Stimulated activated CD4-positive, alpha-beta T cell treated with anti-CD3 and anti-CD28 coated beads, Interleukin-4, amount 100 ng/mL, for 24 hours (primary cell): ENCODE measurements at regions not wholly inside any gene's neighbourhood (a gene's known extent, or its start where the extent isn't known, plus 50 kb on each side); places are given as distances from the start of the nearest gene placed in this dataset.
"Not testable (repeated sequence)": the region's sequence is repeated elsewhere in the genome, so short reads cannot be mapped to it uniquely, and the experiment has no call there.

ENCODE experiments used
- DNase-seq: peaks from one replicate; pipeline ENCODE4 v3.0.0-alpha.2; 2020

DNA sequence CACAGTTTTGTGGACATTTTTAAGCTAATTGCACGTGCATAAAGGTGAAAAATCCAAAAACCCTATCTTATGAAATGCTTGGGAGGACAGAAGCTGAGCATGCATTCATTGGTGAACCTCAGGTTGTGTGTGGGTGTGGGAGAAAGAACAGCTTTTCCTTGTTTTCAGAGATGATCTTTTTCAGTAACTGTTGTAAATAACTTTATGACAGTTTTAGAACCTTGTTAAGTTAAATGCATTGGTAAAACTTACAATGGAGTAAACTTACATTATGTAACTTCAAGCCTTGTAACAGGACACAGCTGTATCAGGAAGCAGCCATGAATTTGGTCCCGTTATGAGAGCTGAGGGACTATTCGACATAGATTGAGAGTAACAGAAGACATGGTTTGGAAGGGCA lies 587.4 kb downstream of the GALC start:
- no peak for DNase-seq

DNA sequence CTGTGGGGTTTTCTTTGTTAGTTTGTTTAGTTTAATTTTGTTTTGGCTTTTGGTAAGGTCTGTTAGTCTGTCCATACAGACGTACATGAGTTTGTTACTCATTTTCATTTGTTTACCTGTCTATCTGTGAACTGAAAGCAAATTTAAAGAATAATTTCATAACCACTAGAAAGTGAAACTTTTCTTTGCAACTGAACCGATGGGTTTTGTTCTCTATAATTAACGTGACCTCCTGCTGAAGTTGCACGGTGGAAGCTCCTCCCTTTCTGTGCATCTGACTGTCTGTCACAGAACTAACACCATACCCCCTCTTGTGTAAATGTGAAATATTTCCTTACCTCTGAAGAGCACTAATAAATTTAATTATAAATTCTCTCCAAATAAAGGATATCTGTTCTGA lies 595.5 kb downstream of the GALC start:
- no peak for DNase-seq

DNA sequence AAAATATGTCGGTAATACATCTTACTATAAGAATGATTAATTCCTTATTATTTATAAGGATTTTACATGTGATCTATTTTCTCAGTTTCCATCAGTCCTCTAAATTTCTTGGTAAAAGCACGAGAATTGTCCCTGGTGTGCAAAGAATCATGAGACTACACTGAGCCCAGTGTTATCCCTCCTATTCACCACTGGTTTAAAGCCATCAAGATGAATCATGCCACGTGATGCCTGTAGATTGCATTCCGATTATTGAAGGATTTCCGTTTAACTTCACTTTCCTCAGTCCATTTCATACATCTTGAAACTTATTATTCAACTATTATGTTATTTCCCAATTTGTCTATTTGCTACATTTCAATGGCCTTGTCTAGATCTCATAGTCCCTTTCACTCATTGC lies 601.9 kb downstream of the GALC start:
- no peak for DNase-seq

DNA sequence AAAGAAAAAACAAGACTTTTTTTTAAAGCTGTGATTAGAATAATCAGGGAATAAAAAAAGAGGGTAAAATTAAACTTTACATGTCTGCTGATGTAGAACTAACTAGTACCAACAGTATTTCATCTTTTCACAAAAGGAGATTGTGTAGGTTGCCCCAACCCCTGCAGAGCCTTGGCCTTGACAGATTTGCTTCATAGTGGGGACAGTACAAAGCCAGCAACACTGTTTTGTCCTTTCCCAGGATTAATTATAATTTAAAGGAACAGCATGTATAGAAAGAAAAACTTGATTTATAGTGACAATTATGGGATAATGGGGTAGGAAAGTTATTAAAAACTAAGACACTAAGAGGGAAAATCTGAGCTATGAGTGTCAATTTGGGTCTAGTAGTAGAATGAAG lies 604.0 kb downstream of the GALC start:
- no peak for DNase-seq

DNA sequence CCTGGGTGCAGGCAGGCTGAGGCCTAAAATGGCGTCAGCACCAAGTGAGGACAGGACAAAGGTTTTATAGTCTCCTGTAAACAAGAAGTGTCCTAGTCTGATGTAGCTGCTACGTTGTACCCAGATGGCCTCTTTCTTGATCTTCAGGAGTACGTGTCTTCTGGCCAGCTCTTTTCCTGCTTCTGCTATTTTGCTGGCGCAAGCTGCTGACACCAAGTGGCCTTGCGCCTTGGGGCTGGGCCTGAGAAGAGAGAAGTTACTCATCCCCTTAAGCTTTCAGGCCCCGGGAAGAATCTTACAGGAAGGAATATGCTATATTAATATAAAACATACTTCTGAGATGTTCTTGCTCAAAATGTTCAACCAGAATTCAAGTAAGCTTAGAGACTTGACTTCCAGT lies 605.2 kb downstream of the GALC start:
- DNase-seq: no peak

DNA sequence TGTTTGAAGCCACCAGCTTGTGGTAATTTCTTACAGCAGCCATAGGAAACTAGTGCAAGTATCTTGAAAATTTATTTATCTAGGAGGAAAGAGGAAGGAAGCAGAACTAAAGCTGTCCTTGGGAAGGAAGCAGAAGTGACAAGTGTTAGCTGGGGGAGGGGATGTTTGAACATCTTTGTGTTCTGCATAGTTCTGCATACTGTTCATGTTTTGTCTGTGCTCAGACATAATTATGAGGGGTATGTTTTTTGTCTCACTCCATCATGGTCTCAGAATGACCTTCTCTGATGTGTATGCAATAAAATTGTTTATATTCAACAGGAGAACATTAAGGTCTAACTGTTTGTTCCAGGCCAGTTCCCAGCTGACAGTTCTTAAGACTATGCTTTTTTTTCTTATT lies 606.5 kb downstream of the GALC start:
- DNase-seq: no peak

DNA sequence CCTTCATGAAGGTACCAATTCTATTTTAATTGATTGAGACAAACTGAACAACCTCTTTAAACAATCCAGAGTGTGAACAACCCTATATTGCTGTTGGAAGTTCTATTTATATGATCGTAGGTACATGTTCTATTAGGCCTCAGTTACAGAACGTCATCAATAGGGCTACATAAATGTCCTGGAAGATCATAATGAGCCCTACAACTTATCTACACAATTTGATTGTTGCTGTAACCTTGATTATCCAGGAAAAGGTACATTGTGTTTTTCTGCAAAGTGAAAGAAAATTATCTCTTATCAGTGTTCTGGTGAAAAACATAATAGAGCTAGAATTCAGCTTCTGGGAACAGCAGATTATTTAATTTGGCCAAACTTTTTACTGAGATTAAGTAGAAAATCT lies 612.9 kb downstream of the GALC start:
- no peak for DNase-seq

DNA sequence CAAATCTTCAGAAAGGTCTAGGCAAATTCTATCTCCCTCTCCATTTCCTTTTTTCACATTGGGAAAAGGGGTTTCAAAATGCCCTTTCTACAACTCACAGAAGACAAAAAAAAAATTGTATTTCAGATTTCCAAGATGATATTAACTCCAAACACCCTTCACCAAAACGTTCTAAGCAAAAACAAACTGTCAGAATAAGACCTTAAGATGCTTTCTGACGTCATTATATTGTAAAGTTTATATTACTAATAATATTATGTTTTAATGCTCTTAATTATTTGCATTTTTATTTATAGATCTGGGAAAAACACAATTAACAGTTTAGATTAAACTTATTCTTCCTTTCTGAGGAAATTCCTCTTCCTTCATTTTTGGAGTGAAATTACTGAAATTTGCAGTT lies 624.2 kb downstream of the GALC start:
- DNase-seq: no peak

DNA sequence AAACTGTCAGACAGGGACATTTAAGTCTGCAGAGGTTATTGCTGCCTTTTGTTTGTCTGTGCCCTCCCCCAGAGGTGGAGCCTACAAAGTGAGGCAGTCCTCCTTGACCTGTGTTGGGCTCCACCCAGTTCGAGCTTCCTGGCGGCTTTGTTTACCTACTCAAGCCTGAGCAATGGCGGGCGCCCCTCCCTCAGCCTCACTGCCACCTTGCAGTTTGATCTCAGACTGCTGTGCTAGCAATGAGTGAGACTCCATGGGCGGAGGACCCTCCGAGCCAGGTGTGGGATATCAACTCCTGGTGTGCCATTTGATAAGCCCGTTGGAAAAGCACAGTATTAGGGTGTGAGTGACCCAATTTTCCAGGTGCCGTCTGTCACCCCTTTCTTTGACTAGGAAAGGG lies 632.7 kb downstream of the GALC start:
- DNase-seq: not testable (repeated sequence)

DNA sequence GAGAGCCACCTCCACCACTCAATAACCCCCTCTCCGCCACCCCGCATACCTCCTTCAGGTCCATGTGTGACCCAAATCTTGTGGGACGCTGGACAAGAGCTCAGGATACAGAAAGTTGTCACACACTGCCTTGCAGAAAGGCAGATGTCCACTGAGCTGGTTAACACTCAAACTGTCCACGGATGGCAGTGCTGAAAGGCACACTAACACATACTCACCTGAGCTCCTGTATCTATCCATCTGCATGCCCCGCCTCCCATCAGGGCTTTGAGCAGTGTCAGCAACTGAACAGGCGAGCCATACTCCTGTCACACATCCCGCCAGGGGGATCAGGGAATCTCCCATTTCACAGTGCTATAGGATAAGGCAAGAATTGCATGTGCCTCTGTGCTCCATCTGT lies 642.0 kb downstream of the GALC start:
- no peak for DNase-seq

DNA sequence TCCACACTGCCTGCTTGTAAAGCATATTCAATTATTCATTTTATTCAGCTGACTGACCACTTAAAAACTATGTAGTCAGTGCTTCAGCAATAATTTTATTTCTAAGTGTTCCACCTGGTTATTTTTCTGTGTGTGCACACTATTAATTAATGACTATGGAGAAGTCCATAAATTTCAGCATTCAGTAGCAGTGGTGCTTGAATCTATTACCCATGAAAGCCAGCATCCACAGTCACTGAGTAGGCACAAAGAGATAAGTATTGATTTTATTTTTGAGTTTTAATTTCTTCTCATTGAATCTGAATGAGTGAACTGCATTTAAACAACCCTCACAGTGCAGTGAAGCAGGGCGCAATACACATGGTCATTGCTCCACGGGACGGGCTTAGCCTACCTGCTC lies 643.1 kb downstream of the GALC start:
- DNase-seq: no peak

DNA sequence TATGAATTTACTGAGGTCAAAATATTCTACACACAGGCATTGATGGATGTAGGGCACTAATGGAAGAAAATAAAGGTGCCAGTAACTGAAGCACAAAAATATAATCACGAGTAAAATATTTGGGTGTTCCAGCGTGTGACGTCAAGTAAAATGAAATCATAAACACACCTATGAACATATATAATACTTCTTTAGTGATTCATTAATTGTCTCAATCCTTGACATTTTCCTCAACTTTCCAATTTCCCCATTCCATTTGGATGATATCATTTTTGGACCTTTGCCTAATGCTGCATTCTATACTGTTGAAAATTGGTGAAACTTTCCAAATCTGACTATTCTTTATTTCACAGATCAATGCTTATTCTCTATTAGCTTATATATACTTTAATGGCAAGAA lies 649.3 kb downstream of the GALC start:
- DNase-seq: no peak

DNA sequence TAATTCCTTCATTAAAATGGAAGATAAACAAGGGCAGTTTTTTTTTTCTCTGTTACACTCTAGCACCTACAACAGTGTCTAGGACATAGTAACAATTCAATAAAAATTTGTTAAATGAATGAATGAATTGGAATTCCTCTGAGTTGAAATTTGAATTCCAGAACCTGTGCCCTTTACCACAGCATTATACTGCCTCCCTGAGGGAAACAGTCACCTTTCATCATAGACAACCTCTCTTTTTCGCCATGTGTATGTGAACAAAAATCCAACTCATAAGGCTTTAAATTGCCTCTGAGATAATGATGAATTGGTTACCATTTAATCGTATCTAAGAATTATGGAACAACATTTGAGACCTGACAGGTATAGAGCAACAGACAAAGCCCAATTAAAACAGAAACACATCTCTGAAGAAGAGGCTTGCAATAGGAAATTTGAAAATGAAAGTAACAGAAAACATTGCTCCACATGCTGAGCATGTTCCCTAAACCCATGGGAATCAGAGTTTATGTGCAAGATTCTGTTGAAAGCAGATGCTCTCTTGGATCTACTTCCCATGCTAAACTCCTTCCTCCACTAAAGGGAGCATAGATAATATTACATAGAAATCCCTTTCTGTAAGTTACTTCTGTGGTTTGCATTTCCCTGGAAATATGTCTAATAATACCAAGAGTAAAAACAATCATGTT lies 657.8 kb downstream of the GALC start:
- DNase-seq: no peak

DNA sequence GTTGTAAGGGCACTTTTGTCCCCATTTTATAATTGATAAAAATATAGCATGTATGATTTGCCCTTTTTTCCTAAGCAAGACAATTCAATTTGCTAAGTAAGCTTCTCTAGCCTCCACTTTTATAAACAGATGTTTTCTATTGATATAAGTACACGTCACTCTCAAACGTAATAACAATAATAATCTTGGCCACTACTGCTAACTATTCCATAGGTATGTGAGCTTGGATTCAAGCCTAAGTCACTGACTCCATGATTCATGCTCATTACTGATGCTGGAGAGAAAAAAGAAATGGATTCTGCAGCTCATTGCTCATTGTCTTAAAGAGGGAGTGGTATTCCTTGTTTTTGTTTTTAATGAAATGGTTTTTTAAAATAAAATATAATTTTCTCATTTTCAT lies 661.0 kb downstream of the GALC start:
- no peak for DNase-seq

DNA sequence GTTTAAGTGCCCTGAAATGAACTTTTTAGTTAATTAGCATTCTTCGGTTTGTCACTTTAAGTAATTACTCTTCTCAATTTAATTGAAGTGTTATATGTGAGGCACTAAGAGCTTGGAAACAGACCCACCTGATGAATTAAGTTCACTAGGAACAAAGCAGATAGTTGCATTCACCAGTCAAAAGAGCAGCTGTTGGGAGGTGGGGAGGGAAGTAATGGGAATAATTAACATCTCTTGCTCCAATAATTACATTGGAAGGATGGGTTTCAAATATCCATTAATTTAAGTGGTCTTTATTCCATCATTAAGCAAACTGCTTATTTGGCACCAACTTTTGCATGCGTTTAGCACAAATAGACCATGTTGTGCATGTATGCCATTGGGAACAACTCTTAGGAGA lies 667.2 kb downstream of the GALC start:
- no peak for DNase-seq

DNA sequence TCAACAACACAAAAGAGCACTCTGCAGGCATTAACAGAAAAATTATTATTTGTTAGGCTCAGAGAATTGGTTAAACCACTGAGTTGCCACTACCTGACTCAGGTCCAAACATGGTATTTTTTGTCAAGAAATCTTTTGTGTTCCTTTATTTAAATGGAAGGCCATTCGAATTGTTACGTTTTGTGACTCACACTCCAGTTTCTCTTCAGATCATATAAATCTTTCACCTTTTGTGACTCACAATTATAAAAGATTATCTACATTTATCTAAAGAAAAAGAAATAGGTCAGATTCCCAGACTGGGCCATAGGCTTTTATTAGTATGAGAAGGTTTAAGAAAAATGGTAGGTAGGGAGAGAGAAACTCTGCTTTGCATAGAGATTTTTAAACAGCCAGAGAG lies 669.8 kb downstream of the GALC start:
- no peak for DNase-seq

DNA sequence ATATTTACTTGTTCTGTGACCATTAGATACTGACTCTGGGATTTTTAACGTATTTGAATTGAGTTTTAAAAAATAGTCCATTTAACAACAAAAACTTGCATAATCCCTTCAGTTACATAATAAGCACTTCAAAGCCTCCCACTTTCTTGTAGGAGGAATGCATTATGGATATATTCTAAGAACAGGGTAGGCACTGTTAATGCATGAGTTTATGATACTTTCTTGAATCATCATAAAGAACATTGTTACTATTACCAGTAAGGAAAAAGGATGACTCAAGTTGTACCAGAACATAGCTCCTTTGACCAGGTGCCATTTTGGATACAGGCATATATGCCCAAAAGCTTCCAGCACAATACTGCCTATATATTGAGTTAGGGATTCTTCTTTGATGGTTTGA lies 671.4 kb downstream of the GALC start:
- no peak for DNase-seq

DNA sequence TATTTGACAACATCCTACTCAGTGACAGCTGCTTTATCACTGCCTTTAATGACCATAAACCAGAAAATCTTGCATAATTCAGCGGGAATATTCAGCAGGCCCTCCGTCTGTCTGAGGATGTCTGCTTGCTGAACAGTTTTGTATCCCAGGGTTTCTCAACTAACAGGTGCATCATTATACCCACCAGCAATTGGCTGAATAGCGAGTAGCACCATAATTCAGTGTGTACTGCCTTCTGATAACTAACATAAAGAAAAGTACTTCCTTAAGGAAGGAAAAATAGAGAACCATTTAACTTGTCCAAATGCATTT lies 680.1 kb downstream of the GALC start:
- no peak for DNase-seq

DNA sequence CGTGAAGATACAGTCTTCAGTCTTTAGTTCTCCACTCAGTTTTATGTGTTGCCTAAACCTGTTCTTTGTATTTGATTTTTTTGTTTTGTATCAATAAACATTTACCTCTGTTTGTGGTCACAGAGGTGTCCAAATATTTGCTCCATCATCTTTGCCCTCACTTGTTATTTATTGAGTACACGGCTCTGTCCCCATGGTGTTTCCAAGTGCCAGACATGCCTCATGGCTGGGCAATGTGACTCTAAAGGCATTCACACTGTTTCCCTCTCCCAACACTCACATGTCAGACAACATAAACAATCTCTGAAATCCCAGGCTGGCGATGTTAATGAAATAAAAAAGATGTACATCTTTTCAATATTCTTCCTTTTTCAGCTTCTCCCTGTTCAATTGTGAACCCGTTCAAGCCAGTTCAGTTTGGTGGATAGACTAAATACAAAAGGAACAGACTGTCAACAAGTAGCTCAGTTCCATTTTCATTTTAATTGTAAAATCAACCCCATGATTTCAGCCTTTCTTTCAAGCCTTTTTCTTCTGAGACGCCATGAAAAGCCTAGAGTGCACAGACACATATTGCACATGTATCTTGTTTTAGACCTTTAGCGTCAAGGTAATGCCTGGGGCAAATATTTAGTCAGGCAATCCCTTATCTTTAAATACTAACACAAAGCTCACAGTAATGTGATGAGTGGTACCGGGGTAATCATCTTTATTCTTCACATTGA lies 680.7 kb downstream of the GALC start:
- DNase-seq: no peak

DNA sequence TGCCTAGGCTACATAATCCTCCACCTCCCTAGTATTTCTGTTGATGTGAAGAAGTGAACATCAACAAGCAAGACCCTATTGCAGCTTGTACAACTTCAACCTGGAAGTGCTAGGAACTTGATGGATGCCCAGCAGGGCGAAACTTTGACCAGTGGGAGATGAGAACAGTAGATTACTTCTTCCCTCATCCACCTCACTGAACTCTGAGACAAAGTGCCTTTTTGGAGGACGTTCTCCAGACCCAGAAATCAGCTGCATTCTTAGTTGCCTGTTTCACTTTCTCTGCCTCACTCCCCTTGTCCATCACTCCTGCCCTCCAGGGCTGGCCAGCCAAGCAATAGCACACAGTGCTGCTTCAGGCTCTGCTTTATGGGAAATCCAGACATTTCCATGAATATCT lies 683.4 kb downstream of the GALC start:
- DNase-seq: no peak

DNA sequence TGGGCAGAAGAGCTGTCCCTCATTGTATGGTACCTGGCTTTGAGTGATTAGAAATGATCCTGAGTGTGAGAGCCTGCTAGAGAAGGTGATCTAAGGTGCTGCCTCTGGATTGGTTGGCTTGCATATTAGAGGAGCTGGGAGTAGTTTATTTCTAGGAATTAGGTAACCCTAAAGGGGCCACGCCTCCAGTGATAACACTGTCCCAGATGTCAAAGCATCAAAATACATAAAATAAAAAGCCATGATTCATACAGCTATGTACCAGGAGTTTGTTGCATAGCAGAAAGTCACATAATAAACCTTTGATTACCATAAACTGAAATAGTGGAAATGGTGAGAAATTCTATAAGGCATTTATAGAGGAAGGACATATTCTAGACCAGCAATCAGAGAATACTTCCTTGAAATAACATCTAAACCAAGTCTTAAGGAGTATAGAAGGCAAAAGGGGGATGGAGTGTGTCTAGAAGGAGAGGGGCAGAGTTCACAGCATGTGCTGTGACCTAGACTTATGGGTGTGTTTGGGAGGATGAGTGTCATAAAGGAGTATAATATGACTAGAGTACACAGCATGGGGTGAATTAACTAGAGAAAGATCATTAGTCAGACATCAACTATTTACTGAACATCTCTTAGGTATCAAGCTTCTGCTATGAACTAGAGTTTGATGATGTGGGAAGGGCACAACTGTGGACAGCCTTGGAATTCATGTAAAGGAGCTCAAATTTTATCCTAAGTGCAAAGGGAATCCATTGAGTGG lies 686.4 kb downstream of the GALC start:
- no peak for DNase-seq

DNA sequence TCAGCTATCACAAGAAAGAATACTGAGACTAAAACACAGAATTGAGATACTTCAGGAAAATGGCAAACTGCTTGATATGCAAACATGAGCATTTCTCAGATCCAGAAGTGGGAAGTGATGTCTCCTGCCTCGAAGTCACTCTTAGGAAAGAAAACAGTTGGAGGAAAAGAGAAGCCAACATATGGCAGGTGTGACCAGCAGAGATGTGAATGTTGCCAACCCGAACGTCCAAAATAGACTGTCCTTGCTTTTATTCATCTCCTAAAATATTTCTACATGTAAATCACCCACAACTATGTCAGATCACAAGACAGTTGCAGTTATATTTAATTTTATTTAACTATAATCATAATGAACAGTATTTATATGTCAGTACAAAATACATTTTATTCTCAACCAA lies 687.6 kb downstream of the GALC start:
- no peak for DNase-seq

DNA sequence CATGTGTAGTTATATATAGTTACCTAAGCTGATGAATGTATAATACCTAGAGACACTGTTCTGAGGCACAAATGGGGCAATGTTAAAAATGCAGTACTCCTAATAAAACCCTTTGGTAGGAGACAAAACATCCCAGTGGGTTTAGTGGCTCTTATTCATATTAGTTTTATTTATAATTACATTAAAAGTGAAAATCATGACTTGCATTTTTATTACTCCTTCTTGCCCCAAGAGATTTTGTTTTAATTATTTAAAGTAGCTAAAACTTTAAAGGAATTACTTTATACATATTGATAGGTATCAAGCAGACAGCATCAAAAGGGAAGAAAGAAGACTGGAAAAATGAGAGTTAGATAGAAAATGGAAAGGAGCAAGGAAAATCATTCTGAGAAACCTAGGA lies 688.6 kb downstream of the GALC start:
- no peak for DNase-seq

DNA sequence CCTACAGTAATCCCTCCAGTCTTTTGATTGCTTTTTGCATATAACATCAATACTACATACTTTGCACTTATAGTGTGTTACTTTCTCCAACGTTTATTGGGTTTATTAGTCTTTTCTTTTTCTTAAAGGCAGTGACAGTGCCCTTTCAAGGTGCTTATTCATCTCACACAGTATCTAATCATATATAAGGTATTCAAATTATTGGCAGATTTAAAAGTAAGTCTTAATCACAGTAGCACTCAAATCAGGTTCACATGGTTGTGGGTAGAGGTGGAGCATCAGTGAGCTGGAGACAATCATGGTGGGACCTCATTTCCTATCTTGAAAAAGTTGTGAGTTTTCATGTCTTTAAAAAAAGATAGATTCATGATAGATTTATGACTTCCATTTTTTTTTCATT lies 706.2 kb downstream of the GALC start:
- DNase-seq: no peak

DNA sequence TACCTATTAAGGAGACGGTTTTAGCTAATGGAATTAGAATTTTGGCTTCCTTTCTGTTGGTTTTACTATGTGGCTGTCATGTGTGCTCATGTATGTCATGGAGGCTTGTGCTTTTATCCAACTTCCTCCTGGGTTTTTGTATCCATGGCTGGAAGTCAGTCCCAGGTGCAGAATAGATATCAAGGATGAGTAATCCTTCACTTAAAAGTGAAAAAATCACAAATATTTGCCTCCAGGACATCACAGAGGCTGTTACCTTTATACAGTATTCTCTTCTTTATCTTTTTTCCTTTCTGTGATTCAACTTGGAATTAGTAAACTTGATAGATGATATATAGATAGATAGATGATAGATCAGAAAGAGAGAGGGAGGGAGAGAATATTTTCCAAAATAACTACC lies 706.8 kb downstream of the GALC start:
- no peak for DNase-seq
